ENCODE measurements at regions not wholly inside any gene's neighbourhood (a gene's known extent, or its start where the extent isn't known, plus 50 kb on each side); places are given as distances from the start of the nearest gene placed in this dataset.

DNA sequence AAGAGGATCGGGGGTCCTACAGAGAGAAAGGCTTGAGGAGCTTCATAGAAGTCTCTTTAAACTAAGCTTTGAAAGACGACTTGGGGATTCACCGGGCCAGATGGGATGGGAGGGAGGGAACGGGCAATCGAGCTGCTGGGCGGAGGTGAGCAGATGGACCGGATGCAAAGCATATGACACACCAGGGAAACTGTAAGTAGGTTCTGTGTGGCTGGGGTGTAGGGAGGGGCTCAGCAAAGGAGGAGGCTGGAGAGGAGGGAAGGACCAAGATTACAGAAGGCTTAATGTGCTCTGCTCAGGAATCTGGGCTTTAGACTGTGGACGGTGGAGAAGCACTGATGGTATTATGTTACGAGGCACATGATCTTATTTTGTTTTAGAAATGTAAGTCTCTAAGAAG, 131.5 kb downstream of the MAIP1 start:
- no peaks in the 10 kb centered on the region for H3K27me3 ChIP-seq (ENCODE audit: low read length)
- H4K20me1 ChIP-seq (ENCODE audit: low read length) = no peaks in the 10 kb centered on the region
- ChIA-PET CTCF (no interaction called here), POLR2A (ENCODE audit: unreplicated experiment) (no interaction called here)
- no TSS peak for BruUV-seq (replicated peaks)
- no peak overlapping the region for H2AFZ ChIP-seq (ENCODE audit: low read length)
- intact Hi-C loops (cut with micrococcal nuclease) = no loop called here
- no peak overlapping the region for H3K4me2 ChIP-seq (ENCODE audit: low read length)
- no peaks in the 10 kb centered on the region for H3K36me3 ChIP-seq (ENCODE audit: low read depth, low read length)
- no peak overlapping the region for H3K9ac ChIP-seq (ENCODE audit: low read length)
- H3K4me1 ChIP-seq (ENCODE audit: insufficient read depth, low read length) = no peaks in the 10 kb centered on the region
- H3K9me2 ChIP-seq (replicated peaks; ENCODE audit: low read length) = no peaks in the 10 kb centered on the region
- no peaks in the 10 kb centered on the region for H3K79me2 ChIP-seq (ENCODE audit: low read length)
- H3K27ac ChIP-seq (ENCODE audit: low read length) = no peak overlapping the region
- DNase-seq (no peak), ATAC-seq (no peak)
- no peaks in the 10 kb centered on the region for H3K9me3 ChIP-seq (ENCODE audit: low read length)
- TF ChIP-seq EZH2 (IDR thresholded peaks at IDR 0.05; ENCODE audit: low read length, unreplicated experiment) (no peak), EZH2phosphoT487 (IDR thresholded peaks at IDR 0.05; ENCODE audit: borderline replicate concordance, low read length) (no peak)
- TF ChIP-seq, protein P1, sequence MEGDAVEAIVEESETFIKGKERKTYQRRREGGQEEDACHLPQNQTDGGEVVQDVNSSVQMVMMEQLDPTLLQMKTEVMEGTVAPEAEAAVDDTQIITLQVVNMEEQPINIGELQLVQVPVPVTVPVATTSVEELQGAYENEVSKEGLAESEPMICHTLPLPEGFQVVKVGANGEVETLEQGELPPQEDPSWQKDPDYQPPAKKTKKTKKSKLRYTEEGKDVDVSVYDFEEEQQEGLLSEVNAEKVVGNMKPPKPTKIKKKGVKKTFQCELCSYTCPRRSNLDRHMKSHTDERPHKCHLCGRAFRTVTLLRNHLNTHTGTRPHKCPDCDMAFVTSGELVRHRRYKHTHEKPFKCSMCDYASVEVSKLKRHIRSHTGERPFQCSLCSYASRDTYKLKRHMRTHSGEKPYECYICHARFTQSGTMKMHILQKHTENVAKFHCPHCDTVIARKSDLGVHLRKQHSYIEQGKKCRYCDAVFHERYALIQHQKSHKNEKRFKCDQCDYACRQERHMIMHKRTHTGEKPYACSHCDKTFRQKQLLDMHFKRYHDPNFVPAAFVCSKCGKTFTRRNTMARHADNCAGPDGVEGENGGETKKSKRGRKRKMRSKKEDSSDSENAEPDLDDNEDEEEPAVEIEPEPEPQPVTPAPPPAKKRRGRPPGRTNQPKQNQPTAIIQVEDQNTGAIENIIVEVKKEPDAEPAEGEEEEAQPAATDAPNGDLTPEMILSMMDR (conservative IDR thresholded peaks at IDR 0.05; ENCODE audit: low read depth, low read length) = no peak
- no peak overlapping the region for H3K4me3 ChIP-seq (ENCODE audit: low read length)
- H3F3A ChIP-seq (ENCODE audit: low read length, unreplicated experiment) = no peaks in the 10 kb centered on the region

DNA sequence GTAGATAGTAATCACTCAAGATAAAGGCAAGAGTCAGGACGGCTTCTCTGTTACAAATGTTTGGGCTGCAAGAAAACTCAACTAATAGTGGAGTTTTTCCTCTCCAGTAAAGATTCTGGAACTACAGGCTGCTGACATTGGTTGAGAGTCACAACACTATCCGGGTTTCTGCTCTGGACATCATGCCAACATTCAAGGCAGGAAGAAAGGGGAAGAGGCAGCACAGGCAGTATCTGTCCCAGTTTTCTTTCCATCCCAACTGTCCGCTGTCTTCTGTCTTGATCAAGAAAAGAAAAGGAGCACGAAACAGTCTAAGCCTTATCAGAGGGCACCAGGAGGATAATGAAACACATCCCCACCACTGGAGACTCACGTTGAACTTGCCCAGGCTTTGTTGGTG, 132.1 kb downstream of the MAIP1 start:
- Histone ChIP-seq H3K27me3 (ENCODE audit: low read length) (no peaks in the 10 kb centered on the region), H3K9ac (ENCODE audit: low read length) (no peak overlapping the region), H3K79me2 (ENCODE audit: low read length) (no peaks in the 10 kb centered on the region), H3K4me3 (ENCODE audit: low read length) (no peak overlapping the region), H3K27ac (ENCODE audit: low read length) (no peak overlapping the region), H3K36me3 (ENCODE audit: low read depth, low read length) (no peaks in the 10 kb centered on the region), H3K4me1 (ENCODE audit: insufficient read depth, low read length) (no peaks in the 10 kb centered on the region), H3K9me3 (ENCODE audit: low read length) (no peaks in the 10 kb centered on the region), H3F3A (ENCODE audit: low read length, unreplicated experiment) (no peaks in the 10 kb centered on the region), H4K20me1 (ENCODE audit: low read length) (no peaks in the 10 kb centered on the region), H2AFZ (ENCODE audit: low read length) (no peak overlapping the region; the same call in 1 of the 2 replicates), H3K4me2 (ENCODE audit: low read length) (no peak overlapping the region), H3K9me2 (replicated peaks; ENCODE audit: low read length) (no peaks in the 10 kb centered on the region)
- DNase-seq (no peak), ATAC-seq (no peak)
- CTCF ChIA-PET = no interaction called here
- POLR2A ChIA-PET (ENCODE audit: unreplicated experiment) = no interaction called here
- no peak for TF ChIP-seq EZH2phosphoT487 (IDR thresholded peaks at IDR 0.05; ENCODE audit: borderline replicate concordance, low read length)
- no TSS peak for BruUV-seq (replicated peaks)
- intact Hi-C loops (cut with micrococcal nuclease) = no loop called here

DNA sequence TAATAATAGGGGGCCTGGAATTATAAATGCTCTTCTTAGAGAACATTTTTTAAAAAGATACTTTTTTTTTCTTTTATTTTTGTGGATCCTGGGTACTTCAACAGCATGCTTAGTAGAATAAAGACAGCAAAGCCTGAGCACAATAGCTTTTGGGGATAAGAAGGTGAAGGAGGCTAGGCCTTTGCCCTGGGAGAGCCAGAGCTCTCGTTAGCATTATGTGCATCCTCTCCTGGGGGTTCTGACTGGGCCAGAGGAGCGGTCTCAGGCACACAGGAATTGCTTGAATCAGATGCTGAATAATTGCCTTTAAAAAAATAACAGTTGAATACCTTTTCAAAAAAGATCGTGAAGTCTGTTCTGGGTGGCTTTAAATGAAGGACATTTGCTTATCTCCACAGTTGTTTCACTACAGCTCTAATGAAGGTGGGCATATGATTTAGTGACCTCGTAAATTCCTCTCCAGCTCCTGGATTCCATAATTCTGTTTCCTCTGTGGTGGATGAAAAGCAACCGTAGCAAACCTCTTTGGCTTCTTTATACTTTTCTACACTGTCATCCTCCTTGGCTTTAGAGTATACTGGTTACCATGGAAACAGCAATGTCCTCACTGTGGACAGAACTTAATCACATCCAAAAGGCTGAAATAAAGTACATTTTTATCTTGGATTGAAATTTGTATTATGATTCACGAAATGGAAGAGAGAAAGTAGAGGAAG, 133.8 kb downstream of the MAIP1 start:
- POLR2A ChIA-PET (ENCODE audit: unreplicated experiment) = no interaction called here
- no peak for DNase-seq
- H3K9me3 ChIP-seq (ENCODE audit: low read length) = no peaks in the 10 kb centered on the region
- no peak for ATAC-seq
- intact Hi-C loops (cut with micrococcal nuclease) = no loop called here
- no peaks in the 10 kb centered on the region for H3K9me2 ChIP-seq (replicated peaks; ENCODE audit: low read length)
- no peaks in the 10 kb centered on the region for H4K20me1 ChIP-seq (ENCODE audit: low read length)
- CTCF ChIA-PET = no interaction called here
- H3K4me2 ChIP-seq (ENCODE audit: low read length) = no peak overlapping the region
- BruUV-seq (replicated peaks) = no TSS peak
- H3K9ac ChIP-seq (ENCODE audit: low read length) = no peak overlapping the region
- H3K4me1 ChIP-seq (ENCODE audit: insufficient read depth, low read length) = peaks cover 11% of the 10 kb centered on the region; the same call in 1 of the 2 replicates
- H3K4me3 ChIP-seq (ENCODE audit: low read length) = no peak overlapping the region
- H3F3A ChIP-seq (ENCODE audit: low read length, unreplicated experiment) = no peaks in the 10 kb centered on the region
- H2AFZ ChIP-seq (ENCODE audit: low read length) = no peak overlapping the region
- no peak for TF ChIP-seq EZH2phosphoT487 (IDR thresholded peaks at IDR 0.05; ENCODE audit: borderline replicate concordance, low read length)
- TF ChIP-seq EZH2 (IDR thresholded peaks at IDR 0.05; ENCODE audit: low read length, unreplicated experiment) = no peak
- TF ChIP-seq, protein P1 (conservative IDR thresholded peaks at IDR 0.05; ENCODE audit: low read depth, low read length) = no peak
- no peaks in the 10 kb centered on the region for H3K27me3 ChIP-seq (ENCODE audit: low read length)
- no peaks in the 10 kb centered on the region for H3K36me3 ChIP-seq (ENCODE audit: low read depth, low read length)
- no peak overlapping the region for H3K27ac ChIP-seq (ENCODE audit: low read length)
- no peaks in the 10 kb centered on the region for H3K79me2 ChIP-seq (ENCODE audit: low read length)
